Body of pancreas (tissue), 4 donors: ENCODE measurements at regions not wholly inside any gene's neighbourhood (a gene's known extent, or its start where the extent isn't known, plus 50 kb on each side); places are given as distances from the start of the nearest gene placed in this dataset.
"Not testable (repeated sequence)": the region's sequence is repeated elsewhere in the genome, so short reads cannot be mapped to it uniquely, and the experiment has no call there.

Source experiments
- ATAC-seq: fragments of 150-250 bp; one replicate; pipeline ENCODE4 v1.9.1; 2016
- DNase-seq, 4 donors: peaks; one replicate each; pipeline ENCODE4 v3.0.0-alpha.2; 2019
- H3K27ac ChIP-seq, 4 donors: fragments of 200-600 bp; sonication (generic); 1 replicate in 3 of 4; 2 replicates in 1 of 4; pipeline versions ENCODE4 v1.5.1 to v1.6.1; 2016 to 2019; ENCODE audit warnings: mild to moderate bottlenecking in 1 of 4, mixed read lengths in 1 of 4, moderate library complexity in 1 of 4
- H3K27me3 ChIP-seq, 2 donors: fragments of 200-600 bp; sonication (generic); one replicate each; pipeline ENCODE4 v1.6.0; 2016; ENCODE audit warnings: mild to moderate bottlenecking in 1 of 2
- H3K36me3 ChIP-seq, 2 donors: fragments of 200-600 bp; sonication (generic); replicated peaks in 1 of 2; 2 replicates each; pipeline ENCODE4 v1.5.1; 2016; ENCODE audit warnings: low read depth in 2 of 2; ENCODE audit not compliant: insufficient read depth in 1 of 2
- H3K4me1 ChIP-seq: fragments of 200-600 bp; sonication (generic); one replicate; pipeline ENCODE4 v1.6.0; 2016
- H3K4me3 ChIP-seq, 2 donors: fragments of 200-600 bp; sonication (generic); 1 replicate in 1 of 2; 2 replicates in 1 of 2; pipeline ENCODE4 v1.5.1; 2016 to 2019
- H3K9me3 ChIP-seq, 3 donors: fragments of 200-600 bp; sonication (generic); 1 replicate in 2 of 3; 2 replicates in 1 of 3; pipeline ENCODE4 v1.5.1; 2016
- CTCF ChIP-seq, 7 experiments: fragments of 450-650 bp in 4 of 7; fragments of 200-600 bp in 3 of 7; sonication (generic) in 3 of 7; IDR thresholded peaks; one replicate each; pipeline ENCODE4 v1.5.1; 2016 to 2019; ENCODE audit warnings: antibody characterized with exemption in 7 of 7
- POLR2A ChIP-seq, 3 donors: fragments of 450-650 bp; IDR thresholded peaks; one replicate each; pipeline ENCODE4 v1.6.1; 2016; ENCODE audit warnings: antibody characterized with exemption in 3 of 3, mild to moderate bottlenecking in 2 of 3
- WGBS, 2 donors: methylation state at CpG; one replicate each; pipeline ENCODE4 v1.1.5; 2017; 5-methylcytosine and 5-hydroxymethylcytosine counted together
- intact Hi-C: fragments of 100-400 bp; cut with DNase I; formaldehyde crosslinking; loops from one replicate; pipeline ENCODE4 v1.15.1; 2023

- Histone ChIP-seq H3K4me3 (no peak overlapping the region), H3K36me3 (no peaks in the 10 kb centered on the region), H3K4me1 (peaks cover 7% of the 10 kb centered on the region), H3K27ac (peak overlapping the region in 2 of 4 donors; percentile 24 to 52), H3K9me3 (no peaks in the 10 kb centered on the region), H3K27me3 (no peaks in the 10 kb centered on the region)
- ATAC-seq = peak; percentile 67
- intact Hi-C loops = no loop called here
- DNase-seq = peak in 3 of 4 donors; percentile 56 to 67 (median 58)
- TF ChIP-seq CTCF (IDR thresholded peaks at IDR 0.05) (no peak), POLR2A (IDR thresholded peaks at IDR 0.05) (no peak)
- 9 to 23% methylated on average over 4 of the region's 4 CpGs for WGBS, 2 donors
Observed at GRCh38 chr3:69665026-69665737, 74.1 kb upstream of the MITF start.

- TF ChIP-seq POLR2A (IDR thresholded peaks at IDR 0.05) (no peak), CTCF (IDR thresholded peaks at IDR 0.05) (no peak)
Observed at GRCh38 chr3:69660631-69661030, 78.6 kb upstream of the MITF start.

GRCh38 chr3:69659180-69659910, 79.9 kb upstream of the MITF start:
- no peak overlapping the region for H3K27ac ChIP-seq
- no peaks in the 10 kb centered on the region for H3K36me3 ChIP-seq
- ATAC-seq (no peak), DNase-seq (no peak)
- intact Hi-C loops = no loop called here
- no peak overlapping the region for H3K4me3 ChIP-seq
- H3K27me3 ChIP-seq = no peaks in the 10 kb centered on the region
- no peaks in the 10 kb centered on the region for H3K4me1 ChIP-seq
- H3K9me3 ChIP-seq = no peaks in the 10 kb centered on the region
- WGBS, 2 donors = 60 to 69% methylated on average over 9 of the region's 9 CpGs
- TF ChIP-seq CTCF (IDR thresholded peaks at IDR 0.05) (no peak), POLR2A (IDR thresholded peaks at IDR 0.05) (no peak)

More at GRCh38 chr3:69660631-69661030, 78.6 kb upstream of the MITF start:
- DNase-seq = no peak
- H3K9me3 ChIP-seq = no peaks in the 10 kb centered on the region
- H3K4me3 ChIP-seq = no peak overlapping the region
- H3K4me1 ChIP-seq = peaks cover 7% of the 10 kb centered on the region
- no peak for ATAC-seq
- intact Hi-C loops = no loop called here
- H3K36me3 ChIP-seq = no peaks in the 10 kb centered on the region
- WGBS, 2 donors = 93 to 100% methylated on average over 9 to 23 of the region's 36 CpGs
- no peaks in the 10 kb centered on the region for H3K27me3 ChIP-seq
- H3K27ac ChIP-seq = no peak overlapping the region

- WGBS, 2 donors = 33 to 52% methylated on average over 4 of the region's 4 CpGs
- ATAC-seq (no peak), DNase-seq (no peak)
- no peak overlapping the region for H3K4me3 ChIP-seq
- no peaks in the 10 kb centered on the region for H3K36me3 ChIP-seq
- H3K4me1 ChIP-seq = no peaks in the 10 kb centered on the region
- TF ChIP-seq CTCF (IDR thresholded peaks at IDR 0.05) (no peak), POLR2A (IDR thresholded peaks at IDR 0.05) (no peak)
- H3K27me3 ChIP-seq = no peaks in the 10 kb centered on the region
- H3K9me3 ChIP-seq = no peaks in the 10 kb centered on the region
- H3K27ac ChIP-seq = no peak overlapping the region
- intact Hi-C loops = no loop called here
Observed at GRCh38 chr3:69658514-69659140, 80.6 kb upstream of the MITF start.

GRCh38 chr3:69657030-69657429, 82.2 kb upstream of the MITF start:
- 82 to 84% methylated on average over 3 of the region's 3 CpGs for WGBS, 2 donors
- H3K4me1 ChIP-seq, H3K27me3 ChIP-seq, H3K27ac ChIP-seq, H3K9me3 ChIP-seq, ATAC-seq, H3K36me3 ChIP-seq, DNase-seq, H3K4me3 ChIP-seq, intact Hi-C loops: not testable (repeated sequence)
